Suprapubic skin (tissue), 4 donors: ENCODE measurements at regions not wholly inside any gene's neighbourhood (a gene's known extent, or its start where the extent isn't known, plus 50 kb on each side); places are given as distances from the start of the nearest gene placed in this dataset.

Experiments
- DNase-seq, 2 donors: peaks; one replicate each; pipeline ENCODE4 v3.0.0-alpha.2; 2019; ENCODE audit warnings: low spot score in 2 of 2
- H3K27ac ChIP-seq: fragments of 200-600 bp; sonication (generic); one replicate; pipeline ENCODE4 v1.5.1; 2019
- H3K27me3 ChIP-seq: fragments of 200-600 bp; sonication (generic); one replicate; pipeline ENCODE4 v1.5.1; 2019
- H3K36me3 ChIP-seq: fragments of 200-600 bp; sonication (generic); one replicate; pipeline ENCODE4 v1.5.1; 2019
- H3K4me1 ChIP-seq: fragments of 200-600 bp; sonication (generic); one replicate; pipeline ENCODE4 v1.5.1; 2019
- H3K4me3 ChIP-seq: fragments of 200-600 bp; sonication (generic); one replicate; pipeline ENCODE4 v1.5.1; 2019; ENCODE audit warnings: mild to moderate bottlenecking
- H3K9me3 ChIP-seq: fragments of 200-600 bp; sonication (generic); one replicate; pipeline ENCODE4 v1.5.1; 2019
- EP300 ChIP-seq: sonication (generic); formaldehyde crosslinking; IDR thresholded peaks from one replicate; pipeline ENCODE4 v1.6.1; 2017; ENCODE audit warnings: antibody characterized with exemption
- POLR2A ChIP-seq, 2 donors: fragments of 450-650 bp; IDR thresholded peaks; one replicate each; pipeline ENCODE4 v1.6.1; 2017; ENCODE audit warnings: antibody characterized with exemption in 2 of 2, mild to moderate bottlenecking in 2 of 2, moderate library complexity in 2 of 2
- POLR2AphosphoS5 ChIP-seq, 3 donors: sonication (generic); formaldehyde crosslinking; IDR thresholded peaks; one replicate each; pipeline ENCODE4 v1.6.1; 2017; ENCODE audit warnings: antibody characterized with exemption in 3 of 3
- WGBS: methylation state at CpG from one replicate; pipeline ENCODE4 v1.1.5; 2018; 5-methylcytosine and 5-hydroxymethylcytosine counted together
- TF ChIP-seq, protein P1 (sequence below), 2 donors: fragments of 200-600 bp in 1 of 2; fragments of 450-650 bp in 1 of 2; sonication (generic) in 1 of 2; IDR thresholded peaks; one replicate each; pipeline ENCODE4 v1.5.1; 2016 to 2019; ENCODE audit warnings: antibody characterized with exemption in 2 of 2, mild to moderate bottlenecking in 1 of 2, moderate library complexity in 1 of 2

DNA sequence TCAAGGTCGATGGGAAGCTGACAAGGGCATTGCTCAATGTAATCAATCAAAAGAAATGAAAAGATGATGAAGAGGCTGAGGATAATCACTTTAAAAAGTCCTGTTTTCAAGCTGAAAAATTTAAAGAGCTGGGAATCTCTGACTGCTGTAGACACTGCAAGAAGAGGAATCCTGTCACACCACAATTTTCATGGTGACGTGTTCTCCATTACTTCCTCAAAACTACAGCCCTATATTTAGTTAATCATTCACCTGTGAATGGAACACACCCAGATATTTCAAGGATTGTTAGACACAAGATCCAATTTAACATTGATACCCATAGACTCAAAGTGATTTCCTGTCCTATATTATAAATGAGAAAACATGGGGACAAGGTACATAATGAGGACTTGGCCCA is 1048.3 kb downstream of the AMY1C start:
- no peaks in the 10 kb centered on the region for H3K27me3 ChIP-seq
- H3K4me1 ChIP-seq, result no peaks in the 10 kb centered on the region
- TF ChIP-seq, protein P1, sequence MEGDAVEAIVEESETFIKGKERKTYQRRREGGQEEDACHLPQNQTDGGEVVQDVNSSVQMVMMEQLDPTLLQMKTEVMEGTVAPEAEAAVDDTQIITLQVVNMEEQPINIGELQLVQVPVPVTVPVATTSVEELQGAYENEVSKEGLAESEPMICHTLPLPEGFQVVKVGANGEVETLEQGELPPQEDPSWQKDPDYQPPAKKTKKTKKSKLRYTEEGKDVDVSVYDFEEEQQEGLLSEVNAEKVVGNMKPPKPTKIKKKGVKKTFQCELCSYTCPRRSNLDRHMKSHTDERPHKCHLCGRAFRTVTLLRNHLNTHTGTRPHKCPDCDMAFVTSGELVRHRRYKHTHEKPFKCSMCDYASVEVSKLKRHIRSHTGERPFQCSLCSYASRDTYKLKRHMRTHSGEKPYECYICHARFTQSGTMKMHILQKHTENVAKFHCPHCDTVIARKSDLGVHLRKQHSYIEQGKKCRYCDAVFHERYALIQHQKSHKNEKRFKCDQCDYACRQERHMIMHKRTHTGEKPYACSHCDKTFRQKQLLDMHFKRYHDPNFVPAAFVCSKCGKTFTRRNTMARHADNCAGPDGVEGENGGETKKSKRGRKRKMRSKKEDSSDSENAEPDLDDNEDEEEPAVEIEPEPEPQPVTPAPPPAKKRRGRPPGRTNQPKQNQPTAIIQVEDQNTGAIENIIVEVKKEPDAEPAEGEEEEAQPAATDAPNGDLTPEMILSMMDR (IDR thresholded peaks at IDR 0.05), result no peak
- TF ChIP-seq POLR2AphosphoS5 (IDR thresholded peaks at IDR 0.05), result no peak
- no peak for TF ChIP-seq POLR2A (IDR thresholded peaks at IDR 0.05)
- no peak for TF ChIP-seq EP300
- H3K36me3 ChIP-seq, result no peaks in the 10 kb centered on the region
- no peak overlapping the region for H3K27ac ChIP-seq
- no peak overlapping the region for H3K4me3 ChIP-seq
- DNase-seq, result no peak
- no peaks in the 10 kb centered on the region for H3K9me3 ChIP-seq
- WGBS, result 73% methylated on average over 2 of the region's 2 CpGs

DNA sequence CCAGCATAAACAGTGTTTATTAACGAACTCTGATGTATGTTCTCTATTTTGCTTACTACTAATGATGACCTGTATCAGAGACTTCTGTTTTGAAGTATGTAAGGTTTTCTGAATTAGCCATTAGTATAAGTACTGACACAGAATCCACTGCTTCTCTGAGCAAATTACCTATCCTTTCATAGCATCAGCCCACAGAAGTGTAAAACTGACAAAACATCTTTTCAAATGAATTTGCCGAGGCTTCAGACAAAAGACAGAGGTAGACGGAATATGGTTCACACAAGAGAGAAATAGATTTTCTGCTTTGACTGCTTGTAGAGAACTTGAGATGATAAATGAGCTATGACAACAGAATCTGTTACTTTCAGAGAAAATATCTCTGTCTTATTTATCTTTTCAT is 1051.6 kb downstream of the AMY1C start:
- 65% methylated on average over 3 of the region's 3 CpGs for WGBS

DNA sequence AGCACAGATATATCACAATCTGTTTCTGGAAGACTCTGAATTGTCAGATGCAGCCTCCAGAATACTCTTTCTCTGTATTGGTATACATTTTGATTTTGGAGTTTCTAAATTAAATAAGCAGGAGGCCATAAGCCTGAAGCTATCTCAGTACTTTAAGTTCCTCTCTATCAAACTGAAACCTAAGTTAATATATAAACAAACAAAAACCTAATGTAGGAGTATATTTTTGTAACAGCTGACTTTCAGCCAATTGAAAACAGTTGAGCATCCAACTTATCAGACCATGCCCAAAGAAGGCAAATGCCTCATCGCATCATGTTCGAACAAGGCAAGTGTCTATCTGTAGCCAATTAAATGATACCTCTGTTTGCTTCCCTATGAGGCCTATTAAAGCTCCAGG is 1054.4 kb downstream of the AMY1C start:
- no peak overlapping the region for H3K4me3 ChIP-seq
- no peak overlapping the region for H3K27ac ChIP-seq
- TF ChIP-seq POLR2A (IDR thresholded peaks at IDR 0.05), result no peak
- TF ChIP-seq EP300, result no peak
- TF ChIP-seq, protein P1 (IDR thresholded peaks at IDR 0.05), result no peak
- no peak for TF ChIP-seq POLR2AphosphoS5 (IDR thresholded peaks at IDR 0.05)
- no peak for DNase-seq
- no peaks in the 10 kb centered on the region for H3K27me3 ChIP-seq
- no peaks in the 10 kb centered on the region for H3K4me1 ChIP-seq
- H3K36me3 ChIP-seq, result no peaks in the 10 kb centered on the region
- no peaks in the 10 kb centered on the region for H3K9me3 ChIP-seq
- 76% methylated on average over 2 of the region's 2 CpGs for WGBS

More for the DNA sequence above, 1051.6 kb downstream of the AMY1C start:
- H3K4me1 ChIP-seq, result no peaks in the 10 kb centered on the region
- DNase-seq, result no peak
- TF ChIP-seq EP300 (no peak), POLR2AphosphoS5 (IDR thresholded peaks at IDR 0.05) (no peak), POLR2A (IDR thresholded peaks at IDR 0.05) (no peak)
- TF ChIP-seq, protein P1 (IDR thresholded peaks at IDR 0.05), result no peak
- H3K9me3 ChIP-seq, result no peaks in the 10 kb centered on the region
- no peak overlapping the region for H3K27ac ChIP-seq
- no peaks in the 10 kb centered on the region for H3K27me3 ChIP-seq
- no peaks in the 10 kb centered on the region for H3K36me3 ChIP-seq
- H3K4me3 ChIP-seq, result no peak overlapping the region

DNA sequence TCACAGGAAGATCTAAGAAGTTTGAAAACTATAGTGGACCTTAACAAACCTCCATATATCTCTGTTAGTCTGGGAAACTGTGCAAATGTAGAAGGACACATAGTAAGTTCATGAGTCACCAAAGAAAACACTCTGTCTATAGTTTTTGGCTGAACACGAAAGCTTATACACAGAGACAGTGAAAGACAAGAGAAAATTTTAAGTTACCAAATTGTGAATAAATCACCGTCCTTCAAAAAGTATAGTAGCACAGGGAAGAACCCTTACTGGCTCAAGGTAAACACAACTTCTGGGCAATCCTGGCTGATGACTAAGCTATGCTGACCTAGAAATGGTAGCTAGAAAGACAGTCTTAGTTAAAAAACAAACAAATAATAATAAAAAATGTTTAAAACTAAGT is 1057.9 kb downstream of the AMY1C start:
- no peak for TF ChIP-seq POLR2AphosphoS5 (IDR thresholded peaks at IDR 0.05)
- no peak for DNase-seq
- H3K4me1 ChIP-seq, result no peaks in the 10 kb centered on the region
- no peaks in the 10 kb centered on the region for H3K9me3 ChIP-seq
- 76% methylated on average over 2 of the region's 2 CpGs for WGBS
- H3K27ac ChIP-seq, result no peak overlapping the region
- H3K4me3 ChIP-seq, result no peak overlapping the region
- H3K36me3 ChIP-seq, result no peaks in the 10 kb centered on the region
- H3K27me3 ChIP-seq, result no peaks in the 10 kb centered on the region

DNA sequence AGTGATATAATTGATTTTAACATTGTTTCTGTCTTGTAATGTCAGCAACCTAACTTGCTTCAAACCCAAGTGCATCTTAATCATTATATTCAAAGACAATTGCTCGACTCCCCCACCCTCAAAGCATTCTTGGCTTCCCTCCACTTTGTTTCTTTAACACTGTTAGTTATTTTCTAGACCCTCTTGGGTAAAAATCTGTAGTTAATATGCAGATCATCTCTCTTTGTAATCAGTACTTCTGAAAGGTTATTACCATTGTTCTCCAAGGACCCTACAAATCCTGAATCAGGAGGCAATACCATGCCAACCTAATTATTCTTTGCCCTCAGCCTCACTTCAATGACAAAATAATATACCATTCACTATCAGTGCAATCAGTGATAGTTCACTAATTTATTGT is 1075.7 kb downstream of the AMY1C start:
- H3K27ac ChIP-seq, result no peak overlapping the region
- WGBS, result 26% methylated on average over 1 of the region's 1 CpG
- H3K4me1 ChIP-seq, result no peaks in the 10 kb centered on the region
- H3K4me3 ChIP-seq, result no peak overlapping the region
- no peaks in the 10 kb centered on the region for H3K9me3 ChIP-seq
- no peaks in the 10 kb centered on the region for H3K27me3 ChIP-seq
- DNase-seq, result no peak
- no peak for TF ChIP-seq POLR2AphosphoS5 (IDR thresholded peaks at IDR 0.05)
- TF ChIP-seq, protein P1 (IDR thresholded peaks at IDR 0.05), result no peak
- no peak for TF ChIP-seq EP300
- no peak for TF ChIP-seq POLR2A (IDR thresholded peaks at IDR 0.05)
- H3K36me3 ChIP-seq, result no peaks in the 10 kb centered on the region

DNA sequence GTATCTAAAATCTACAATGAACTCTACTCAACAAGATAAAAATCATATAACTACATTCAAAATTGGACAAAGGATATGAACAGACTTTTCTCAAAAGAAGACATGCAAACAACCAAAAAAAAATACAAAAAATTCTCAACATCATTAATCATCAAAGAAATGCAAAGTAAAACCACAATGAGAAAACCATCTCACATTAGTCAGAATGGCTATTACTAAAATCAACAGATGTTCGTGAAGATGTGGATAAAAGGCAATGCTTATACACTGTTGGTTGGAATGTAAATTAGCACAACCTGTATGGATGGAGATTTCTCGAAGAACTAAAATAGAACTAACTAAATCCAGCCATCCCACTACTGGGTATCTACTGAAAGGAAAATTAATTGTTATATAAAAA is 1080.8 kb downstream of the AMY1C start:
- no peaks in the 10 kb centered on the region for H3K4me1 ChIP-seq
- H3K36me3 ChIP-seq, result no peaks in the 10 kb centered on the region
- DNase-seq, result no peak
- 89% methylated on average over 2 of the region's 2 CpGs for WGBS
- H3K27me3 ChIP-seq, result no peaks in the 10 kb centered on the region
- H3K27ac ChIP-seq, result no peak overlapping the region
- no peak overlapping the region for H3K4me3 ChIP-seq
- TF ChIP-seq POLR2AphosphoS5 (IDR thresholded peaks at IDR 0.05) (no peak), EP300 (no peak), POLR2A (IDR thresholded peaks at IDR 0.05) (no peak)
- TF ChIP-seq, protein P1 (IDR thresholded peaks at IDR 0.05), result no peak
- H3K9me3 ChIP-seq, result no peaks in the 10 kb centered on the region
